ENCODE measurements at regions not wholly inside any gene's neighbourhood (a gene's known extent, or its start where the extent isn't known, plus 50 kb on each side); places are given as distances from the start of the nearest gene placed in this dataset.
"Not testable (repeated sequence)": the region's sequence is repeated elsewhere in the genome, so short reads cannot be mapped to it uniquely, and the experiment has no call there.

- no peak for DNase-seq
Observed at GRCh38 chr11:69934861-69935494, 115.8 kb upstream of the FGF3 start.

- DNase-seq = no peak
Observed at GRCh38 chr11:69935941-69936505, 116.8 kb upstream of the FGF3 start.

GRCh38 chr11:69936771-69937170, 117.6 kb upstream of the FGF3 start:
- DNase-seq = no peak

- DNase-seq = no peak
Observed at GRCh38 chr11:69938206-69938605, 119.0 kb upstream of the FGF3 start.

GRCh38 chr11:69939551-69940245, 120.5 kb upstream of the FGF3 start:
- peak; percentile 58 for DNase-seq

GRCh38 chr11:69940246-69940610, 121.0 kb upstream of the FGF3 start:
- DNase-seq = no peak

GRCh38 chr11:69941546-69942332, 122.5 kb upstream of the FGF3 start:
- DNase-seq = no peak

- DNase-seq = no peak
Observed at GRCh38 chr11:69942333-69942820, 123.2 kb upstream of the FGF3 start.

GRCh38 chr11:69943066-69943465, 123.8 kb upstream of the FGF3 start:
- no peak for DNase-seq

GRCh38 chr11:69943506-69943905, 124.3 kb upstream of the FGF3 start:
- no peak for DNase-seq

- no peak for DNase-seq
Observed at GRCh38 chr11:69944146-69944795, 125.1 kb upstream of the FGF3 start.

GRCh38 chr11:69945157-69945556, 125.9 kb upstream of the FGF3 start:
- DNase-seq = no peak

- DNase-seq = no peak
Observed at GRCh38 chr11:69947059-69947792, 128.0 kb upstream of the FGF3 start.

GRCh38 chr11:69947793-69948255, 128.6 kb upstream of the FGF3 start:
- DNase-seq = no peak

- DNase-seq = peak; percentile 52
Observed at GRCh38 chr11:69948256-69949141, 129.3 kb upstream of the FGF3 start.

- DNase-seq = peak; percentile 38
Observed at GRCh38 chr11:69949327-69949726, 128.8 kb upstream of the ANO1 start.

- DNase-seq = no peak
Observed at GRCh38 chr11:69950120-69950519, 128.0 kb upstream of the ANO1 start.

GRCh38 chr11:69950621-69951020, 127.5 kb upstream of the ANO1 start:
- no peak for DNase-seq

GRCh38 chr11:69951821-69952220, 126.3 kb upstream of the ANO1 start:
- DNase-seq = no peak

- DNase-seq = not testable (repeated sequence)
Observed at GRCh38 chr11:69952229-69952975, 125.7 kb upstream of the ANO1 start.
